Heart left ventricle (tissue), 13 donors: ENCODE measurements at regions not wholly inside any gene's neighbourhood (a gene's known extent, or its start where the extent isn't known, plus 50 kb on each side); places are given as distances from the start of the nearest gene placed in this dataset.

Experiments
- CTCF ChIP-seq, 12 donors: fragments of 200-600 bp; sonication (generic) in 4 of 12; IDR thresholded peaks; one replicate each; pipeline versions ENCODE4 v1.5.0 to v1.8.0; 2018 to 2022; ENCODE audit warnings: antibody characterized with exemption in 12 of 12, mild to moderate bottlenecking in 5 of 12
- POLR2A ChIP-seq, 2 donors: fragments of 450-650 bp; IDR thresholded peaks; one replicate each; pipeline ENCODE4 v1.6.1; 2017; ENCODE audit warnings: antibody characterized with exemption in 2 of 2, mild to moderate bottlenecking in 2 of 2, moderate library complexity in 2 of 2
- donor health status: ischemic (EF 13 %, LVEDD 7.1; RV severe dilation, severe dysfunction).
- donor health status: DM: no; HTN: yes; CAD: no.
- donor health status: DM: no; HTN: no; CAD: no.
- donor health status: ischemic (EF 25% LVEDD 6.9; RV normal size, moderate dysfunction).
- donor health status: ischemic (EF 25% LVEDD 5.7; RV mildly dilated, moderate dysfunction).
- donor health status: ischemic (EF 35%, LVEDD 5.7; RV mildly dilated, moderate dysfunction).
- donor health status: nonischemic (EF 11% LVEDD 7.7; RV severe dilation, severe dysfunction).
- donor health status: DM: yes; HTN: yes; CAD: no.
- donor health status: PGD.
- donor health status: ischemic (EF 29% LVEDD 5.4; RV normal size, mild dysfunction).
- donor health status: nonischemic (EF 23%, LVEDD 6.1; RV moderate dilation, normal function).

GRCh38 chr18:72261590-72261989 lies 282.6 kb downstream of the CBLN2 start:
- TF ChIP-seq CTCF (IDR thresholded peaks at IDR 0.05) (no peak), POLR2A (IDR thresholded peaks at IDR 0.05) (no peak)
